RWPE1 (cell line): ENCODE measurements at regions not wholly inside any gene's neighbourhood (a gene's known extent, or its start where the extent isn't known, plus 50 kb on each side); places are given as distances from the start of the nearest gene placed in this dataset.
A peak's percentile ranks its signal among the peaks of the same experiment; 100 is the strongest.

ENCODE experiments used
- CTCF ChIA-PET: fragments of 350-600 bp; sonication (Branson Sonifier 250); formaldehyde crosslinking; extraction: SDS; loops from one replicate; lab custom pipeline; 2021; lab: Yijun Ruan, JAX
- POLR2A ChIA-PET: fragments of 400-600 bp; formaldehyde crosslinking; extraction: SDS; loops from one replicate; lab custom pipeline; 2020; ENCODE audit warnings: antibody characterized with exemption; ENCODE audit not compliant: low non-redundant PET; lab: Yijun Ruan, JAX
- DNase-seq: peaks from one replicate; pipeline ENCODE4 v3.0.0; 2012; ENCODE audit warnings: low spot score
- H3K27ac ChIP-seq: fragments of 450-650 bp; 2 replicates; pipeline ENCODE4 v1.5.1; 2017
- CTCF ChIP-seq: fragments of 450-650 bp; conservative IDR thresholded peaks from 2 replicates; pipeline ENCODE4 v1.5.1; 2017; ENCODE audit warnings: low read depth, mild to moderate bottlenecking

GRCh38 chr17:64783556-64784352 lies 121.6 kb upstream of the SMURF2 start:
- TF ChIP-seq CTCF: no peak
- ChIA-PET CTCF (interaction anchor here (0.7 kb wide), 1 partner anchor 1619 kb away, joined by 3 read pairs; no protein-coding TSS in a partner anchor), POLR2A (no interaction called here)
- peak overlapping the region; percentile 86 for H3K27ac ChIP-seq
- no peak for DNase-seq

GRCh38 chr17:64783031-64783461 lies 120.9 kb upstream of the SMURF2 start:
- no peak for DNase-seq
- peak overlapping the region; percentile 86 for H3K27ac ChIP-seq
- TF ChIP-seq CTCF: no peak
- CTCF ChIA-PET: interaction anchor here (0.6 kb wide), 1 partner anchor 202 kb away, joined by 3 read pairs; no protein-coding TSS in a partner anchor
- POLR2A ChIA-PET: no interaction called here

DNA sequence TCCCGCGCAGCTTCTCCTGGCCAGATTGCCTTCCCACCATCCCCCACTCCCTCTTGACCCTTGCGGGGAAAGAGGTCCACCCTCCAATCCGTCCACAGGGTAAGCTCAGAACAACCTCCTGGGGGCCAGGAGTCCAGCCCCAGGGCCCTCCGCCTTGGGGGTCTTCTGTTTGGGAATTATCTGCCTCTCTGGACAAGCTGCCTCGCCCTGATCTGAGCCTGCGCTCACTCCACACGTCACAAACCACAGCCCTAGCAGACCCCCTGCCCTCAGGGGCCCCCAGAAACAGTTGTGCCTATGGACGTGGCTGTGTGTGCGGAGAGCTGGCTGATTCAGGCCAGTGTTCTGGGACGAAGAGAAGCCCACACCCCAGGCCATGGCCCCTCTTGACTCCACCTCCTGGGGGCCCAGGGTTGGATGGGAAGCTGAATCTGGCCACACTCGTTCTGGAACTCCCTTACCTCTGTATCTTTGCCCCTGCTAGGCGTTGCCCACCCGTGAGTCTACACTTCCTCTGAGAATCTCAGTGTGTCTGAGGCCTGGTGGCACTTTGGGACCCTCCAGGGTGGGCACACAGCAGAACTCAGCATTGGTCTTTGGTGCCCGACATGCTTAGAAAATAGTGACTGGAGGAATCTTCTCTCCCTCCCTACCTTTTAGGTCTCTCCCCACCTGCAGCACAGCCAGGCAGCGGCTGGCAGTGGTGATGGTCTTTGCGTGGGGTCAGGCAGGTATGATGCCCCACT lies 119.9 kb upstream of the SMURF2 start:
- no peak for TF ChIP-seq CTCF
- POLR2A ChIA-PET: no interaction called here
- no peak for DNase-seq
- CTCF ChIA-PET: interaction anchor here (0.6 kb wide), 1 partner anchor 318 kb away, joined by 3 read pairs; no protein-coding TSS in a partner anchor
- H3K27ac ChIP-seq: peak overlapping the region; percentile 86

- ChIA-PET CTCF (interaction anchor here (0.5 to 0.7 kb wide), 3 partner anchors 57 to 181 kb away, joined by 3 to 6 read pairs (median 3); no protein-coding TSS in a partner anchor), POLR2A (no interaction called here)
- no peak for TF ChIP-seq CTCF
- peak overlapping the region; percentile 86 for H3K27ac ChIP-seq
- DNase-seq: peak; percentile 19
Observed at GRCh38 chr17:64781014-64781756, 119.1 kb upstream of the SMURF2 start.

GRCh38 chr17:64780096-64781013 lies 118.2 kb upstream of the SMURF2 start:
- peak overlapping the region; percentile 86 for H3K27ac ChIP-seq
- POLR2A ChIA-PET: no interaction called here
- CTCF ChIA-PET: interaction anchor here (0.5 to 0.7 kb wide), 2 partner anchors 56 to 153 kb away, joined by 3 to 6 read pairs; no protein-coding TSS in a partner anchor
- DNase-seq: peak; percentile 81
- TF ChIP-seq CTCF: no peak
